Endothelial cell of umbilical vein (primary cell): ENCODE measurements at regions not wholly inside any gene's neighbourhood (a gene's known extent, or its start where the extent isn't known, plus 50 kb on each side); places are given as distances from the start of the nearest gene placed in this dataset.

Experiments used
- BruUV-seq: library from RNA; stranded (reverse); fragments of 400-500 nt; replicated peaks from 2 replicates; lab custom pipeline; 2021; lab: Mats Ljungman, UMichigan
- CTCF ChIA-PET: fragments of 300-600, 350-600 bp; sonication (Branson Sonifier 250); formaldehyde crosslinking; loops from one replicate; lab custom pipeline; 2021; ENCODE audit warnings: antibody characterized with exemption, inconsistent platforms; lab: Charles Lee
- POLR2A ChIA-PET: fragments of 300-600, 350-600 bp; sonication (Branson Sonifier 250); formaldehyde crosslinking; loops from one replicate; lab custom pipeline; 2021; ENCODE audit warnings: antibody characterized with exemption, inconsistent platforms; lab: Charles Lee
- DNase-seq: peaks from one replicate; pipeline ENCODE4 v3.0.0-alpha.2; 2011; ENCODE audit warnings: low read depth, low spot score
- FAIRE-seq: peaks from 2 replicates; lab custom pipeline; 2011; peaks lifted over from hg19 to GRCh38; lab: Jason Lieb, UNC
- H2AFZ ChIP-seq: 2 replicates; pipeline ENCODE4 v1.6.0; 2012; ENCODE audit warnings: low read depth, low read length, control low read depth, inconsistent platforms
- H3K27ac ChIP-seq: 2 replicates; pipeline ENCODE4 v1.5.1; 2011; ENCODE audit warnings: low read depth, mild to moderate bottlenecking, control low read depth, low read length, moderate library complexity; ENCODE audit not compliant: insufficient read depth
- H3K27me3 ChIP-seq, 2 experiments: 2 replicates each; pipeline versions ENCODE4 v1.6.0 to v1.6.1; 2011; ENCODE audit warnings: low read length in 2 of 2, mixed read lengths in 1 of 2; ENCODE audit not compliant: control insufficient read depth in 2 of 2, insufficient read depth in 2 of 2
- H3K36me3 ChIP-seq, 2 experiments: 2 replicates in 1 of 2; 3 replicates in 1 of 2; pipeline ENCODE4 v1.5.1; 2011; ENCODE audit warnings: low read length in 2 of 2, mild to moderate bottlenecking in 1 of 2, moderate library complexity in 1 of 2; ENCODE audit not compliant: control insufficient read depth in 2 of 2, insufficient read depth in 2 of 2; ENCODE audit errors: extremely low read depth in 1 of 2
- H3K4me1 ChIP-seq: 3 replicates; pipeline ENCODE4 v1.5.1; 2011; ENCODE audit warnings: mild to moderate bottlenecking, low read length; ENCODE audit not compliant: control insufficient read depth, insufficient read depth; ENCODE audit errors: extremely low read depth
- H3K4me2 ChIP-seq: 2 replicates; pipeline ENCODE4 v1.6.1; 2011; ENCODE audit warnings: low read length, control low read depth, mixed read lengths; ENCODE audit not compliant: insufficient read depth
- H3K4me3 ChIP-seq, 3 experiments: fragments of 200-600 bp in 1 of 3; sonication (generic), shearing (Covaris generic) in 1 of 3; replicated peaks in 1 of 3; 2 replicates each; pipeline ENCODE4 v1.5.1; 2011 to 2016; ENCODE audit warnings: control low read depth in 3 of 3, low read length in 3 of 3, mild to moderate bottlenecking in 2 of 3, inconsistent platforms in 1 of 3, low read depth in 1 of 3, moderate library complexity in 1 of 3; ENCODE audit not compliant: insufficient read depth in 1 of 3
- H3K79me2 ChIP-seq: 2 replicates; pipeline ENCODE4 v1.6.0; 2012; ENCODE audit warnings: low read length, inconsistent platforms; ENCODE audit not compliant: control insufficient read depth, insufficient read depth
- H3K9ac ChIP-seq: replicated peaks from 2 replicates; pipeline ENCODE3; 2011; ENCODE audit warnings: low read length, control low read depth; ENCODE audit not compliant: insufficient read depth; ENCODE audit errors: extremely low read depth
- H3K9me1 ChIP-seq: replicated peaks from 3 replicates; pipeline ENCODE4 v1.6.0; 2011; ENCODE audit warnings: mild to moderate bottlenecking, low read length; ENCODE audit not compliant: control insufficient read depth, insufficient read depth; ENCODE audit errors: extremely low read depth
- H3K9me3 ChIP-seq: replicated peaks from 2 replicates; pipeline ENCODE4 v1.5.1; 2012; ENCODE audit warnings: low read length, inconsistent platforms; ENCODE audit not compliant: control insufficient read depth, insufficient read depth
- H4K20me1 ChIP-seq: replicated peaks from 2 replicates; pipeline ENCODE3; 2011; ENCODE audit warnings: mild to moderate bottlenecking, low read length; ENCODE audit not compliant: control insufficient read depth, insufficient read depth; ENCODE audit errors: extremely low read depth
- EZH2 ChIP-seq: IDR thresholded peaks from 2 replicates; pipeline ENCODE4 v1.6.1; 2012; ENCODE audit warnings: borderline replicate concordance, low read depth, mild to moderate bottlenecking, moderate library complexity, low read length, inconsistent platforms; ENCODE audit not compliant: severe bottlenecking
- FOS ChIP-seq: IDR thresholded peaks from 2 replicates; pipeline ENCODE4 v1.6.1; 2011; ENCODE audit warnings: mild to moderate bottlenecking, low read length, moderate library complexity, borderline replicate concordance; ENCODE audit not compliant: insufficient read depth
- GATA2 ChIP-seq: IDR thresholded peaks from 2 replicates; pipeline ENCODE4 v1.7.0; 2011; ENCODE audit warnings: low read depth, mild to moderate bottlenecking, moderate library complexity, mixed read lengths, low read length; ENCODE audit not compliant: insufficient read length, insufficient read depth
- JUN ChIP-seq: IDR thresholded peaks from 2 replicates; pipeline ENCODE4 v1.6.1; 2011; ENCODE audit warnings: borderline replicate concordance, low read depth; ENCODE audit not compliant: insufficient read length, insufficient read depth
- MYC ChIP-seq: IDR thresholded peaks from one replicate; pipeline ENCODE4 v1.6.1; 2011; ENCODE audit warnings: mild to moderate bottlenecking, low read depth, low read length
- POLR2A ChIP-seq: IDR thresholded peaks from 2 replicates; pipeline ENCODE4 v1.6.1; 2012; ENCODE audit warnings: low read depth, mild to moderate bottlenecking, control low read depth, low read length
- POLR2AphosphoS5 ChIP-seq: IDR thresholded peaks from 2 replicates; pipeline ENCODE4 v1.6.1; 2012; ENCODE audit warnings: low read depth, mild to moderate bottlenecking, control low read depth, low read length, moderate library complexity; ENCODE audit not compliant: insufficient read depth
- dilution Hi-C: fragments of 300-500 bp; cut with MboI; formaldehyde crosslinking; loops from one replicate; pipeline ENCODE4 v1.15.0; 2019; ENCODE audit warnings: low sequenced_read_pairs; ENCODE audit not compliant: extremely low pct_ligation_motif_present
- intact Hi-C: fragments of 100-400 bp; cut with micrococcal nuclease; formaldehyde crosslinking; loops from one replicate; pipeline ENCODE4 v1.10.0; 2022
- TF ChIP-seq, protein P1 (sequence below), 2 donors: IDR thresholded peaks; 1 replicate in 1 of 2; 2 replicates in 1 of 2; pipeline ENCODE4 v1.5.1; 2011; ENCODE audit warnings: low read length in 2 of 2, mild to moderate bottlenecking in 2 of 2, moderate library complexity in 2 of 2, control low read depth in 1 of 2, inconsistent platforms in 1 of 2, low read depth in 1 of 2; ENCODE audit not compliant: insufficient read depth in 1 of 2; ENCODE audit errors: extremely low read depth in 1 of 2
- TF ChIP-seq, protein P2 (sequence below): IDR thresholded peaks from 2 replicates; pipeline ENCODE4 v1.6.1; 2011; ENCODE audit not compliant: insufficient read depth, insufficient read length

GRCh38 chr5:13478831-13479465, 465.5 kb downstream of the DNAH5 start:
- DNase-seq: peak; percentile 56
- H3K4me3 ChIP-seq: no peak overlapping the region
- H4K20me1 ChIP-seq: no peaks in the 10 kb centered on the region
- H3K4me2 ChIP-seq: no peak overlapping the region
- FAIRE-seq: peak; percentile 90
- no peaks in the 10 kb centered on the region for H3K36me3 ChIP-seq
- peak overlapping the region; percentile 57 for H2AFZ ChIP-seq
- H3K9me3 ChIP-seq: no peaks in the 10 kb centered on the region
- no TSS peak for BruUV-seq
- H3K79me2 ChIP-seq: no peaks in the 10 kb centered on the region
- ChIA-PET CTCF (interaction anchor here (0.6 to 2.9 kb wide), 23 partner anchors 13 to 1455 kb away, joined by 3 to 17 read pairs (median 3); no protein-coding TSS in a partner anchor), POLR2A (no interaction called here)
- no peak overlapping the region for H3K9ac ChIP-seq
- H3K9me1 ChIP-seq: no peaks in the 10 kb centered on the region
- H3K4me1 ChIP-seq: peaks cover 13% of the 10 kb centered on the region
- H3K27ac ChIP-seq: no peak overlapping the region
- intact Hi-C loops: loop anchor here (1.0 to 10.0 kb wide), 4 partner anchors 261 to 774 kb away; no protein-coding TSS in a partner anchor
- peaks cover 1 to 4% of the 10 kb centered on the region in 2 experiments for H3K27me3 ChIP-seq
- TF ChIP-seq, protein P1, sequence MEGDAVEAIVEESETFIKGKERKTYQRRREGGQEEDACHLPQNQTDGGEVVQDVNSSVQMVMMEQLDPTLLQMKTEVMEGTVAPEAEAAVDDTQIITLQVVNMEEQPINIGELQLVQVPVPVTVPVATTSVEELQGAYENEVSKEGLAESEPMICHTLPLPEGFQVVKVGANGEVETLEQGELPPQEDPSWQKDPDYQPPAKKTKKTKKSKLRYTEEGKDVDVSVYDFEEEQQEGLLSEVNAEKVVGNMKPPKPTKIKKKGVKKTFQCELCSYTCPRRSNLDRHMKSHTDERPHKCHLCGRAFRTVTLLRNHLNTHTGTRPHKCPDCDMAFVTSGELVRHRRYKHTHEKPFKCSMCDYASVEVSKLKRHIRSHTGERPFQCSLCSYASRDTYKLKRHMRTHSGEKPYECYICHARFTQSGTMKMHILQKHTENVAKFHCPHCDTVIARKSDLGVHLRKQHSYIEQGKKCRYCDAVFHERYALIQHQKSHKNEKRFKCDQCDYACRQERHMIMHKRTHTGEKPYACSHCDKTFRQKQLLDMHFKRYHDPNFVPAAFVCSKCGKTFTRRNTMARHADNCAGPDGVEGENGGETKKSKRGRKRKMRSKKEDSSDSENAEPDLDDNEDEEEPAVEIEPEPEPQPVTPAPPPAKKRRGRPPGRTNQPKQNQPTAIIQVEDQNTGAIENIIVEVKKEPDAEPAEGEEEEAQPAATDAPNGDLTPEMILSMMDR (IDR thresholded peaks at IDR 0.05; ENCODE audit: extremely low read depth in 1 of 2, insufficient read depth in 1 of 2, low read depth in 1 of 2, low read length in 2 of 2): peak; percentile 36 to 46
- TF ChIP-seq, protein P2, sequence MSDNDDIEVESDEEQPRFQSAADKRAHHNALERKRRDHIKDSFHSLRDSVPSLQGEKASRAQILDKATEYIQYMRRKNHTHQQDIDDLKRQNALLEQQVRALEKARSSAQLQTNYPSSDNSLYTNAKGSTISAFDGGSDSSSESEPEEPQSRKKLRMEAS: no peak
- dilution Hi-C loops: no loop called here

- Histone ChIP-seq H3K27me3 (peaks cover 1 to 4% of the 10 kb centered on the region in 2 experiments), H3K27ac (no peak overlapping the region), H3K9me1 (no peaks in the 10 kb centered on the region), H3K79me2 (no peaks in the 10 kb centered on the region), H3K9me3 (no peaks in the 10 kb centered on the region), H3K36me3 (no peaks in the 10 kb centered on the region), H3K4me2 (peak overlapping the region; percentile 19), H3K9ac (no peak overlapping the region), H2AFZ (no peak overlapping the region), H3K4me1 (peaks cover 13% of the 10 kb centered on the region), H3K4me3 (no peak overlapping the region), H4K20me1 (no peaks in the 10 kb centered on the region)
- dilution Hi-C loops (no loop called here), intact Hi-C loops (loop anchor here (1.0 to 10.0 kb wide), 2 partner anchors 225 to 562 kb away; no protein-coding TSS in a partner anchor)
- FAIRE-seq: peak; percentile 84
- CTCF ChIA-PET: interaction anchor here (2.9 kb wide), 1 partner anchor 226 kb away, joined by 17 read pairs; no protein-coding TSS in a partner anchor
- no TSS peak for BruUV-seq
- POLR2A ChIA-PET: no interaction called here
- DNase-seq: peak; percentile 81
- TF ChIP-seq JUN (peak; percentile 41), MYC (no peak), FOS (peak; percentile 80), GATA2 (peak; percentile 72), EZH2 (no peak), POLR2A (no peak), POLR2AphosphoS5 (peak; percentile 45)
- TF ChIP-seq, protein P1 (IDR thresholded peaks at IDR 0.05; ENCODE audit: extremely low read depth in 1 of 2, insufficient read depth in 1 of 2, low read depth in 1 of 2, low read length in 2 of 2): no peak
- TF ChIP-seq, protein P2: no peak
Measured at GRCh38 chr5:13477118-13477737, 467.3 kb downstream of the DNAH5 start.
